ENCODE measurements at regions not wholly inside any gene's neighbourhood (a gene's known extent, or its start where the extent isn't known, plus 50 kb on each side); places are given as distances from the start of the nearest gene placed in this dataset.

DNA sequence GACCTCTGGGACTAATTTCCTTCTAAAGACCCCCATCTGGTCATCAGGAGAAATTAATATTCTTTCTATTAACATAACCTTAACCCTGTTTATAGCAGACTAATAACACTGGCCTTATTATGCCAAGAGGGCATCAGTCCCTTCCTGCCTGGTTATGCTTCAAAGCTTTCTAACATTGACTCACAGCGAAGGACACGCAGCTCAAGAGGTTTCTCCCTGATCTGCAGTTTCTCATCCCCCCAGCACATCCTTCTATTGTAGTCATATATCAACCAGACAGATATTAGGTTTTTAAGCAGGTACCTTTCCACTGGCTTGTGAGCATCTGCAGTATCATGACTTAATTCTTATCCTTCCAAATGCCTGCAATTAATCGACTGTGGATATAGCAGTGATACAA lies 100.0 kb upstream of the CXCR4 start:
- no peak for DNase-seq (ENCODE audit: low read depth)

DNA sequence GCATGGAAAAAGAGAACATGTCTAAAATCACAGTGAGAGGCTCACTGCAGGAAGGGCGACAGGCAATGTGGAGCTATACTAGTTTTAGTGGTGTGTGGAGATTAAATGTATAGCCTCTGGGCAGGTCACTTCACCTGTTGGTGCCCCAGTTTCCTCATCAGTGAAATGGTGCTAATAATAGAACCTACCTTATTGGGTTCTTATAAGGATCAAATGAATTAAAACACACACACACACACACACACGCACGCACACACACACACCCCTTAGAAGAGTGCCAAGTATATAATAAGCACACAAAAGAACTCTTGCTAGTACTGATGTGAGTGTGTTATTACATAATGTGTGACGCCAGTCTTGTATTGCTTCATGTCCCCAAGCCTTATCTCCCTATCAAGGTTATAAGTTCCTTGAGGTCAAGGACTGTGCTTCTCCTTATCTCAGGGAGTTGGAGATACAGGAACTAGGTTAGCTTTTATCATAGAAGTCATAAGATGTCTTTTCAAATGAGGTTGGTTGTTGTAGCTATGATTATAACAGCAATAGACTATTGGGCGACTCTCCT lies 98.0 kb upstream of the CXCR4 start:
- no peak for DNase-seq (ENCODE audit: low read depth)

DNA sequence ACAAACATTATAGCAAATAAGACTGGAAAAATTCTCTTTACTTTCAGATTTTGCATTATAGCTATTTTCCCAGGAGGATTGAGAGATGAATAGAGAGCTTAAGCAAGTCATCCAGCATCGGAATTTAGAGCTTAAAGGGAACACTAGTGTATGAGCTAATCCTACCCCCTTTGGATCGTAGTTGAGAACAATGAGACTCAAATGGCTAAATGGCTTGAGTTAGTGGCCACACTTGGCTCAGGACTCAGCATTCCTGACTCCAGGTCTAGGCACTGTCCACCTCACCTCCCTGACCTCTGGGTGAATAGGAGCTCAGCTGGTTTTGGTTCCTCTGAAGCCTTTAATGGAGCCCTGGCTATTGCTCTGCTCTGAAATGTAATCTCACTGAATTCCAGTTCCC lies 97.5 kb upstream of the CXCR4 start:
- no peak for DNase-seq (ENCODE audit: low read depth)

DNA sequence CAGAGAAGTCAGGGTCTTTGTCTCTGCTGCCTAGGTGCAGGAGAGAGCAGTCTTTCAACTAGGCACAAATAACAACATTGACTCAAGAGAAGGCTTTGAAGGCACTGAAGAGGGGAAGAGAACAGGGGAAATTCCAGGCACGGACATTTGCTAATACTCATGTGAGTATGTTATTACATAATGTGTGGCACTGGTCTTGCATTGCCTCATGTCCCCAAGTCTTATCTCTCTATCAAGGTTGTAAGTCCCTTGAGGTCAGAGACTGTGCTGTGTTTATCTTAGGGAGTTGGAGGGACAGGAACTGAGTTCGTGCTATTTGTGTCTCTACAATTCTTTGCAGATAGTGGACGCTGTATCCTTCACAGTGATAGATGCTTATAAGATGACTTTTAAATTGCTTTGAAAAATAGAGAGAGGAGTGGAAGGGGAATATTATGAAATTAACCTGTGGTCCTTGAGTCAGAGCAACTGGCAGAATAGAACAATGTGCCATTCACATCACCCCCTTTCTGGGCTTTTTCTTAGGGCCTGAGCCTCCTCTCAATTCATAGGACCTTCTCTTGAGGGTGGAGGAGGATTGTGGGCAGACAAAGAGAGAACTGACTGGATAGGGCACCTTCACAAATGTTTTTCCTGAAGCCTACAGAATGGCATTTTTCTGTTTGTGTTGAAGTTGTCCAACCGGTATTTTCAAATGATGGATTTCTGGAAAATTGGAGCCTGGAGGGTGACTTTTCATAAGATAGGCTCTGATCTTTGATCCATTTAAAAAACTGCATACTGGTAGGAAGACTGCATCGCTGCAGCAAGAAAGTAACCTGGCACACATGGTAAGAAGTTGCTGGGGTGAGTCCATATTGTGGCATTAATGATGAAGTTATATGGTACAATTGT lies 96.6 kb upstream of the CXCR4 start:
- no peak for DNase-seq (ENCODE audit: low read depth)

DNA sequence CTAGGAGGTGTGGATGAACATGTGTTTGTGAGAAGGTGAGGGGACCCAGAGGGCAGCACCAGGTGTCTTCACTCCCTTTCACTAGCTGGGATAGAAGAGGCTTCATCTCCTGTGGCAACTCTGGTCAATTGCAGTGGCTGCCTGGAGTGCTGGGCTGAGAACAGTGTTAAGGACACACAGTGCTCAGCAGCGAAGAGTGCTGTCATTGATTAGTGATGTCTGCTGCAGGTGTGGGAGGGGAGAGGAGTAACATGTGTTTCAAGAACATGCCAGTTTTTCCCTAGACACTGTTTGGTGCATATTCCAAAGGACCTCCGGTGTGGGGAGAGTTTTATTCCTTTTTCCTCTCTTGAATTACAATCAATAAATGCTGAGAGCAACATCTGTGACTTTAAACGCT lies 95.9 kb upstream of the CXCR4 start:
- DNase-seq (ENCODE audit: low read depth), result no peak

DNA sequence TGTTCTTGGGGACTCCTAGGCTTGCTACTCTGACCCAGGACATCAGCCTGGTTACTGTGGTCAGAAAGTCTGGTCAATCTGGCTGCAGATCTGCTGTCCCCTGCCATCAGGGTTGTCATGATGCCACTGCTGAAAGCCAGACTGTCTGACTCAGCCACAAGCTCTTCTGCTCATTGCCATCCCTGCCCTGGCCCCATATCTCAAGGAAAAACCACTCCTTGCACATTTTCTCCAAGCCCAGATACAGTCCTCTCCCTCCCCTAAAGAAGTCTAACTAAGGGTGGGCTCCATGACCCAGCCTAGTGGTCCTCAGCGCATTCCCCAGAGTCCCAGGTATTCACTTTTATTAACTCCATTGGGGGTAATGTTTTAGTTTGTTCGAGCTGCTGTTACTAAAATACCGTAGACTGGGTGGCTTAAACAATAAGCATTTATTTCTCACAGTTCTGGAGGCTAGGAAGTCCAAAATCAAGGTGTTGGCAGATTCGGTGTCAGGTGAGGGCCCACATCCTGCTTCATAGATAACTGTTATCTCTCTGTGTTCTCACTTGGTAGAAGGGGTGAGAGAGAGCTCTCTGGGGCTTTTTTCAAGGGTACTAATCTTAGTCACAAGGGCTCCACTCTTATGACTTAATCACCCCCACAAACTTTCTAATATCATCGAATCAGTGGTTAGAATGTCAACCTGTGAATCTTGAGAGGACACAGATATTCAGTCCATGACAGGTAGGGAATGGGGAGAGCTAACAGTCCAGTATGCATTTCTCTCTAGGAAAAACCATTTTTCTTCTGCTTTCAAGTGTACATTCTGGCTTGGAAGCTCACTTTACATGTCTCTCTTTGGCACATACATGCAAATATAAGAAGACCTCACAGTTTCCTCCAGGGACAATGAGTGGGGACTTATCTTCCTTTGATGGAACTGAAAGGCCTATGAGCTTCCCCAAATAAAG lies 94.8 kb upstream of the CXCR4 start:
- DNase-seq (ENCODE audit: low read depth), result no peak

DNA sequence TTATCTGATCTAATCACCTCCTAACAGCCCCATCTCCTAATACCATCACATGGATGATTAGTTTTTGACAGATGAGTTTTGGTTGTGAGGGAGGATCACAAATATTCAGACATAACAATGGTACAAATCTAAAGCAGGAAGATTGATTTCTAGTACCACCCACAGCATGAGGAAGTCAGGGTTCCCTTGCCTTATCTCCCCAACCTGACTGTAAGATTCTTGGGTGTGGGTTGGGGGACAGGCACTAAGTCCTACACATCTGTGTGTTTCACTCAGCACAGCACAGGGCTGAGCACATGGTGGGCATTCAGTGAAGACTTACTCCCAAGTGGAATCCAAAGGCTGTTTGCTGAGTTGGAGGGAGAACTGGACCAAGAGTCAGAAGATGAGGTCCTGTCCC lies 93.8 kb upstream of the CXCR4 start:
- no peak for DNase-seq (ENCODE audit: low read depth)

DNA sequence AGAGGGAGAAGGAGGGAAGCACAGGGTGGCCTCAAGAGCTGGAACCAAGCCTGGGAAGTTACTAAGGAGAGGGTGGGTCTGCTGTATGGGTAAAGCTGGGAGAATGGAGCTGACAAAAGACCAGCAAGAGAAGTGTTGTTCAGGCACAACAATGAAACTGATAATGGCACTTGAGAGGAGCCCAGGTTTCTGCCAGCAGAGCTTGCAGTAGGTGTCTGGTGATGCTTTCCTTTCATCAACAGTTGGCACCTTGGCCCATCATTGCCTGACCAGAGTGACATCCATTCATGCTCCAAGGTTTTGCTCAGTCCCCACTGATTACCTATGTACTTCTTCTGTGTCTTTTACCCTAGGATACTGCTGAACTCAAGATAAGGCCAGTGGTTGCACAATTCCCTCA lies 92.9 kb upstream of the CXCR4 start:
- DNase-seq (ENCODE audit: low read depth), result no peak

DNA sequence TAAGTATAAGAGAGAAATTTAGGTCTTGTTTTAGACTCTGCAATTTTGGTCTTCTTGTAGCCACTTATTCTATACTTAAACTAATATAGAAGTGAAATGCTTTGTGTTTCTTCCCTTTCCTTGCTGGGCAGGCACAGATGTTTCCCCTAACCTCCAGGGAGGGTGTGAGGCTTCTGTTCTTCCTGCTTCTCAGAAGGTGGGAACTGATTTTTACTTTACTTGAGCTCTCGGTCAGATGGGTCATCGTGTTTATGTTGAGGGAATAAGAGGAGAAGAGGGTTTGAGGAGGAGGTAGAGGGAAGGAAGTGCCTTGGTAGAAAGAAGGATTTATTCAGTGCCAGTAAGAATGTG lies 92.5 kb upstream of the CXCR4 start:
- no peak for DNase-seq (ENCODE audit: low read depth)

DNA sequence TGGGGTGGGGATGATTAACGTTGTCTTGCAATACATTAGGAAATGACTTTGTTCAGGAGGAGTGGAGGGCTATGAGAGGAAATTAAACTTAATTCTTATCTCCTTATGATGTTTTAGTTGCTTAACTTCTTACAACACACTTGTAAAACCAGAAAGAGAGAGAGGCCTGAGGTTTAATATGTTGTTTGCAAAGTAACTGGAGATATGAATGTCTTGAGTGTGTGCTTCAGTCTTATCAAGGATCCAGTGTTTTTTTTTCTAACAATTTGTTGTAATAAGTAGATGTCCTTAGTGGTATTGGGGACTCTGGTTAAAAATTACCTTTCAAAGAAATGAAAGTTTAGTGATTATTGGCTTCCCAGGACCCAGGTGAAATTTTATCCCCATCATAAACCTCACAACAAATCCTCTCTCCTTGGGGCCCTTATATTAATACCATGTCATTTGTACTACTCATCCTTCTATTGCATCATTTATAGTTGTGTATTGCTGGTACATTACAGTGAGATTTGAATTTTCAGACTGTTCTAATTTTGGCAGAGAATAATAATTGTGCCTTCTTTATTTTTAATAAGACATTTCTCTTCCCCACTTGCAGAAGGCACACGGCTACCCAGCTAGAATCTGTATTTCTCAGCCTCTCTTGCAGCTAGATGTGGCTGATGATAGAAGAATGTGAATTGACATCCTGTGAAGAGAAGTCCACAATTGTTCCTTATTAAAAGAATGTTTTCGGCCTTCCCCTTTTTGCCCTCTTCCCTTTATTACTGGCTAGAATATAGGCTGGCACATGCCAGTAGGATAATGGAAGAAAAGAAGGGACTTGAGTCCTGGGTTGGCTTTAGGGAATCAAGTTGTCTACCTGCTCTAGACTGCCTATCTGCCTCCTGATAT lies 91.9 kb upstream of the CXCR4 start:
- no peak for DNase-seq (ENCODE audit: low read depth)

DNA sequence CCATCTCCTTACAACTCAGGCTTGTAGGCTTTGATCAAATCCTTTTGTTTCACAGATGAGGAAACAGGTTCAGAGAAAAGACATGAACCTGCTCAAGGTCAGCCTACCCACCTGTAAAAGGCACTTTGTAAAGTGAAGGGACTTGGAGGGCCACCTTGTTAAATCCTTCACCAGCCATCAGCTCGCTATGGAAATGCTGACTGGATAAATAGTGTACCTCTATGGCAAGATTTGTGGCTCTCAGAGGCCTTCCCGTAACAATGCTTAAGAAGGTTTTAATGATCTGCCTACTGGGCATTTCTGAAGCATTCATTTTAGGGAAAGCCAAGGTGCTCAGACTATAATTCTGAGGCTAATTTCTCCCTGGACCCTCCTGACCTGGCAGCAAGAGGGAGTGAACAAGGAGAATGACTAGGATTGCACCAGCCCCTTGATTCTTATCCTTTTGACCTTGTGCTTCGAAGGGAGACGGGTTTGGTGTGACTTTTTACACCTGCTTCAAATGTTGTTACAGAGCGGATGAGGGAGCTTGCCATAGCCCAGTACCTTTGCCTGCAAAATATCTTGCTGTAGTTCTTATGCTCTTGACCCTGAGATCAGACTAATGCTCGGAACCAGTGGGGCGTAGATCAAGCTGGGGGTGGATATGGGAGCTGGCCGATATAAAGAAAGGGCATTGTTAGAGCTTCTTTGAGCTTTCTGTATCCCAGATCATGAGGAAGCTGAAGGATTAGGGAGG lies 90.9 kb upstream of the CXCR4 start:
- no peak for DNase-seq (ENCODE audit: low read depth)

DNA sequence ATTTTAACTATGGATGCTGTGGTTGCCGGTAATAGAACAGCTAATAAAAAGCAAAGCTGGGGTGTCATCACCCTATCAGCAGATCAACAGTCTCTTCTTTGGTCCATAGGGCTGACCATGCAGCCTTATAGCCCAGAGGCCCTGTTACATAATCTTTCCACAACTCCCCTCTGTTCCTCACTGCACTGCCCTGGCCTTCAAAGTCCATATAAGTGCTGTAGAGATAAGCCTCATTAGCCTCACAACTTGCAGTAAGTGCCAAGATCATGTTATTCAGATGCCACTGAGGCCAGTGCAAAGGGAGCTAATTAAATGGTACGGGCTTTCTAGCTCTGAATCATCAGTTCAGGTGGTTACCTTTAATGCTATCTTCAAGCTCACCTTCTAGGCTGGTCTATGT lies 89.7 kb upstream of the CXCR4 start:
- no peak for DNase-seq (ENCODE audit: low read depth)

DNA sequence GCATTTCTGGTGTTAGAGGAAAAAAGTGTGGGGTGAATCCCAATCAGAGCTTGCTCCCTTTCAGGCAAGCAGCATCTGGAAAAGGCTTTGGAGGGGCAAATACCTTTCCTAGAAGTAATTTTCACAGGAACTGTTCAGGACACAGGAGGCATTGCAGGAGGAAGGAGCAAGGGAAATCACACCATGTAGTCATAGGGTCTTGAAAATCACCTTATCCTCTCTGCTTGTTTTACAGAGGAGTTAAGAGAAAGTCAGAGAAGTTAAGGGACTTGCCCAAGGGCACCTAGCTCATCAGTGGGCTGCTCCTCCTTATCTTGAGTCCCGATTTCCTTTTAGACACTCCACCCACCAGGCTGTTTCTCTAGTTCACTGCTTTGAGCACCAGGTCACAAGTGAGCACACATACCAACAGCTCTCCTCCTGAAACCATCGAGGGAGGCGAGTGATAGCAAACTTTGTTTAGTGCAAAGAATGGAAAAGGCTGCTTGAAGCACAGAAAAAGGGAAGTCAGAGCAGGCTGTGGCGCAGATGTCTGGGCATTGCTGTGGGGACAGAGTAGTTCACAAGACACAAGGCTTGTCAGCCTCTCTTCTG lies 89.2 kb upstream of the CXCR4 start:
- DNase-seq (ENCODE audit: low read depth), result no peak

DNA sequence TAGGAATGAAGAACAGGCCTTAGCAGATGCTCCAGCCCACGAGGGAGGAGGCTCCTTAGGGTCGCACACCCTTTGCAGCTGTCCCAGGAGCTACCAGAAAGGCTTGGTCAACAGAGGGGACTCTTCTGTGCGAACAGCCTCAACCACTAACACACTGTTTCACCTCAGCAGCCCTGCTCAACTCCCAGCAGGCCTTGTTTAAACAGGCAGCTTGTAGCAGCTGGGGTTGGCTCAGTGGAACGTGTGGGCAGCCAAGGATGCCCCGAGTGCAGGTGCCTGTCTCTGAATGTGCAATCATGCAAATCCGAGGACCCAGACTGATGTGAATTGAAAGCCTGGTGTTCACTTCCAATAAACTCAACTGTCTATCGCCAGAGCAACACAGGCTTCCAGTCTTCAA lies 88.7 kb upstream of the CXCR4 start:
- DNase-seq (ENCODE audit: low read depth), result no peak

DNA sequence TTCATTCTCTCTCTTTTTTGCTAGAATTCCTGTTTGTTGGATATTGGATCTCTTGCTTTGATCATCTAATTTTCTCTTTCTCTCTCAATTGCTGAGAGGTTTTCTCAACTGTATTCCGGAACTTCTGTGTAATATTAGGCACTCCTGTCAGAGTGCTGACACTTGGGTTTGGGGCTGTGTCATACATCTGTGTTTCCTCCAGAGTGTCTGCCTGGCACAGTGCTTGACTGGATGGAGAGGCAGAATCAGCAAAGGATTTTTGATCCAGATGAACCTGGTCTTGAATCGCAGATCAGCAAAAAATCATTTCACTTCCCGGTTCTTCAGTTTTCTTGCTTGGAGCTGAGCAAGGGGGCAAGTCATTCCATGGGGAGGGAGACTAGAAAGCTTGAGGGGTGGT lies 87.7 kb upstream of the CXCR4 start:
- DNase-seq (ENCODE audit: low read depth), result no peak

DNA sequence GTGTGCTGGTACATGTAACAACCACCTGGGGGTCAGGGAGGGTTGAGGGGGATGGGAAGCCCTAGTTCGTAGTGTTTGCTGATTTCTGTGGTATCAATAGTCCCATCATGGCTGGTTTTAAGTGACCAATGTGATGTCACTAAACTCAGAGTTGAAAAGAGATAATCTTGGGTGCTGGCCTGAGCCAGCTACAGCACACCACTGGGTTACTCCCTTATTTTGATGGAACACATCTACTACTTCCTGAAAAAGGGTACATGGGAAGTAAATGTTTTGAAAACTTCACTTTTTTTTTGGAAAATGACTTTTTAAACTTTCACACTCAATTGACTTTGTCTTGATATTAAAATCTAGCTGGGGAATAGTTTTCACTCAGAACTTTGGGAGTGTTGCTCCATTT lies 87.0 kb upstream of the CXCR4 start:
- no peak for DNase-seq (ENCODE audit: low read depth)

DNA sequence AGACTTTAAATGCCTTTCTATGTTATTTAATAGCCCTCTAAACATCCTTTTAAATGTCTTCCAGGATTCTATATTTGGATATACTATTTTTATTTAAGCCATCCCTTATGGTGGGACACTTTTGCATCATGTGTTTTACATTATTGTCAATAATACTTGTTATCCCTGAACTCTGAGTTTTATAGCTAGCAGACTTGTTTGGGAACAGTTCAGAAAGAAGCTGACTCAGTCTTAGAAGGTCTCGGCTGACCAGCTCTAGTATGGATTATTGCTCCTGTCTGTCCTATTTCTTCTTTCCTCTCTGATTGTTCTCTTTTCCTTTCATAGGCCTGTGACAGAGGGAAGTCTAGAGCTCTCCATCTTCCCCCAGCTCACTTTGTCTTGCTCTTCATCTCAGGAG lies 77.3 kb upstream of the CXCR4 start:
- DNase-seq (ENCODE audit: low read depth), result no peak

DNA sequence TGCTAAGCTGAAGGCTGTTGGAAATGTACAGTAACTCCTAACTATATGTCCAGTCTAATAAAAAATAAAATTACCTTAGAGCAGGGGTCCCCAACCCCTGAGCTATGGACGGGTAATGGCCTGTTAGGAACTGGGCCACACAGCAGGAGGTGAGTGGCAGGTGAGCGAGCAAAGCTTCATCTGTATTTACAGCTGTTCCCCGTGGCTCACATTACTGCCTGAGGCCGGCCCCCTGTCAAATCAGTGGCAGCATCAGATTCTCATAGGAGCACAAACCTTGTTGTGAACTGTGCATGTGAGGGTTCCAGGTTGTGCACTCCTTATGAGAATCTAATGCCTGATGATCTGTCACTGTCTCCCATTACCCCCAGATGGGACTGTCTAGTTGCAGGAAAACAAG lies 73.1 kb upstream of the CXCR4 start:
- no peak for DNase-seq (ENCODE audit: low read depth)

DNA sequence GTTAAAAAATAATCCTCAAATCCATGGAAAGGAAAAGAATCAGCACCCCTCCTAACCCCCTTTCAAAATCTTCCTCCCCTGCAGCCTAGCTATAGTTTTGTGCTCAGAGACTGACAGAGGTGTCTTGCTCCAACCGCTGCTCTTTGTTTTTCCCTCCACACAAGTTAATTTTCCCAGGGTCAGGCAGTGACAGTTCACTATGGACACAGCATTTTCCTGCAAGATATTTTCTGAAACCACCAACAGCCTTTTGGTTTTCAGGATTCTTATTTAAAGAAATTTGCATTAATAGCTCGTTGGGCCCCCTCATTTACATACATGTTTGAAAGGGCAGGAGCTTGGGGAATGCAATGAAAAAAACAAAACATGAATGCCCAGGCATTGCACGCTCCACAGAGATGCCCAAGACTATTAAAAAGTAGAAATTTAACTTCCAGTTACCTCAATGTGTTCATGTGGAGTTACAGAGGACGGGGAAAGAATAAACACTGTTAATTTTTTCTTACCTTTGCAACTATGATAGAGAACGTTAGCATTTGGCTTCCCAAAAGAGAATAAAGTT lies 71.4 kb upstream of the CXCR4 start:
- DNase-seq (ENCODE audit: low read depth), result no peak

DNA sequence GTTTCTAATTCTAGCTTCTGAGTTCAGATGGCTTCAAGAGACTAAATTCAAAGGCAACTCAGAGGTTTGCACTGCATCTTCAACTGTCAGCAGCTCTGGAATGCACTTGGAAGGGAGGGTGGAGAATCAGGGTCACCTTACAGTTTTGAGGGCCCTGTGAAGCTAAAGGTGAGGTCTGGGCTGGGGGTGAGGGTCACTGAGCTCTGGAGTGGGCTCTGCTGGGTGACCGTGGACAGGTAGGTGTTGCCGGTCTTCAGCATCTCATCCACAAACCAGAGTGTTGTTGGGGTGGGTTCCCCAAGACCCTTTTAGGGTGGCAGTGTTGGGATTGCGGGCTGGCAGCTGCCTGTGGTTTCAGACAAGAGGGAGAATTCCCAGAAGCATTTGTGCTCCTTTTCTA lies 70.1 kb upstream of the CXCR4 start:
- no peak for DNase-seq (ENCODE audit: low read depth)
